Endodermal cell (in vitro differentiated cells): ENCODE measurements at regions not wholly inside any gene's neighbourhood (a gene's known extent, or its start where the extent isn't known, plus 50 kb on each side); places are given as distances from the start of the nearest gene placed in this dataset.

ENCODE experiments used
- DNase-seq: peaks from one replicate; pipeline ENCODE4 v3.0.0-alpha.2; 2017
- H3K27ac ChIP-seq: 2 replicates; pipeline ENCODE4 v1.5.1; 2013; ENCODE audit warnings: mild to moderate bottlenecking, low read depth, low read length, moderate library complexity
- H3K27me3 ChIP-seq: 2 replicates; pipeline ENCODE4 v1.6.1; 2013; ENCODE audit warnings: mild to moderate bottlenecking, low read length, moderate library complexity; ENCODE audit not compliant: insufficient read depth, control insufficient read depth, poor library complexity, severe bottlenecking
- H3K36me3 ChIP-seq: 2 replicates; pipeline ENCODE4 v1.7.0; 2013; ENCODE audit warnings: mild to moderate bottlenecking, low read length, moderate library complexity; ENCODE audit not compliant: control insufficient read depth, insufficient read depth
- H3K4me1 ChIP-seq: one replicate; pipeline ENCODE4 v1.7.0; 2013; ENCODE audit warnings: low read length; ENCODE audit not compliant: control insufficient read depth, insufficient read depth
- H3K4me3 ChIP-seq: 2 replicates; pipeline ENCODE4 v1.5.1; 2013; ENCODE audit warnings: mild to moderate bottlenecking, low read length, moderate library complexity
- H3K9ac ChIP-seq: 2 replicates; pipeline ENCODE4 v1.6.1; 2013; ENCODE audit warnings: mild to moderate bottlenecking, low read length, moderate library complexity; ENCODE audit not compliant: poor library complexity, severe bottlenecking; ENCODE audit errors: extremely low read depth
- H3K9me3 ChIP-seq: 2 replicates; pipeline ENCODE4 v1.6.1; 2013; ENCODE audit warnings: mild to moderate bottlenecking, low read length, moderate library complexity; ENCODE audit not compliant: control insufficient read depth
- H3K27ac Mint-ChIP-seq: 2 replicates; pipeline ENCODE4 v1.8.0; 2020; ENCODE audit warnings: mixed read lengths
- H3K27me3 Mint-ChIP-seq: 2 replicates; pipeline ENCODE4 v1.8.0; 2021; ENCODE audit warnings: mild to moderate bottlenecking, mixed read lengths; ENCODE audit not compliant: insufficient read depth
- H3K36me3 Mint-ChIP-seq: 2 replicates; pipeline ENCODE4 v1.8.0; 2020; ENCODE audit warnings: low read depth, mixed read lengths
- H3K4me1 Mint-ChIP-seq: 2 replicates; pipeline ENCODE4 v1.8.0; 2020; ENCODE audit warnings: mixed read lengths
- H3K4me3 Mint-ChIP-seq: 2 replicates; pipeline ENCODE4 v1.8.0; 2020; ENCODE audit warnings: mild to moderate bottlenecking, moderate library complexity, mixed read lengths
- H3K9me3 Mint-ChIP-seq: 2 replicates; pipeline ENCODE4 v1.8.0; 2020; ENCODE audit warnings: mild to moderate bottlenecking, mixed read lengths
- whole genome bisulfite sequencing, 2 experiments: methylation state at CpG; one replicate each; pipeline versions ENCODE4 v1.1.5 to v1.1.7; 2013; ENCODE audit warnings: missing lambda C conversion rate in 2 of 2, mixed read lengths in 1 of 2; ENCODE audit not compliant: insufficient coverage in 1 of 2, insufficient read length in 1 of 2; 5-methylcytosine and 5-hydroxymethylcytosine counted together
- TF ChIP-seq, protein P1 (sequence below): fragments of 200-600 bp; sonication (generic); conservative IDR thresholded peaks from 2 replicates; pipeline ENCODE4 v1.5.0; 2021; ENCODE audit warnings: antibody characterized with exemption, mild to moderate bottlenecking

GRCh38 chr4:33160126-33160525 lies 2440.0 kb downstream of the PCDH7 start:
- Histone ChIP-seq H3K4me1 (no peaks in the 10 kb centered on the region), H3K27ac (no peak overlapping the region), H3K9ac (no peak overlapping the region), H3K27me3 (no peaks in the 10 kb centered on the region), H3K4me3 (no peak overlapping the region), H3K36me3 (no peaks in the 10 kb centered on the region), H3K9me3 (no peaks in the 10 kb centered on the region)
- 63% methylated on average over 2 of the region's 2 CpGs; no CpG with 5 or more reads in 1 of the 2 experiments for WGBS, 2 experiments
- peaks cover 7% of the 10 kb centered on the region for H3K9me3 Mint-ChIP-seq
- peak; percentile 42 for DNase-seq
- no peak overlapping the region for H3K4me3 Mint-ChIP-seq
- TF ChIP-seq, protein P1, sequence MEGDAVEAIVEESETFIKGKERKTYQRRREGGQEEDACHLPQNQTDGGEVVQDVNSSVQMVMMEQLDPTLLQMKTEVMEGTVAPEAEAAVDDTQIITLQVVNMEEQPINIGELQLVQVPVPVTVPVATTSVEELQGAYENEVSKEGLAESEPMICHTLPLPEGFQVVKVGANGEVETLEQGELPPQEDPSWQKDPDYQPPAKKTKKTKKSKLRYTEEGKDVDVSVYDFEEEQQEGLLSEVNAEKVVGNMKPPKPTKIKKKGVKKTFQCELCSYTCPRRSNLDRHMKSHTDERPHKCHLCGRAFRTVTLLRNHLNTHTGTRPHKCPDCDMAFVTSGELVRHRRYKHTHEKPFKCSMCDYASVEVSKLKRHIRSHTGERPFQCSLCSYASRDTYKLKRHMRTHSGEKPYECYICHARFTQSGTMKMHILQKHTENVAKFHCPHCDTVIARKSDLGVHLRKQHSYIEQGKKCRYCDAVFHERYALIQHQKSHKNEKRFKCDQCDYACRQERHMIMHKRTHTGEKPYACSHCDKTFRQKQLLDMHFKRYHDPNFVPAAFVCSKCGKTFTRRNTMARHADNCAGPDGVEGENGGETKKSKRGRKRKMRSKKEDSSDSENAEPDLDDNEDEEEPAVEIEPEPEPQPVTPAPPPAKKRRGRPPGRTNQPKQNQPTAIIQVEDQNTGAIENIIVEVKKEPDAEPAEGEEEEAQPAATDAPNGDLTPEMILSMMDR, result peak; percentile 76
- H3K36me3 Mint-ChIP-seq, result no peaks in the 10 kb centered on the region
- no peak overlapping the region for H3K27ac Mint-ChIP-seq
- H3K27me3 Mint-ChIP-seq, result no peaks in the 10 kb centered on the region
- H3K4me1 Mint-ChIP-seq, result peaks cover 5% of the 10 kb centered on the region

GRCh38 chr4:33161202-33161601 lies 2441.0 kb downstream of the PCDH7 start:
- peaks cover 5% of the 10 kb centered on the region for H3K4me1 Mint-ChIP-seq
- H3K27ac Mint-ChIP-seq, result no peak overlapping the region
- no peaks in the 10 kb centered on the region for H3K36me3 ChIP-seq
- no peaks in the 10 kb centered on the region for H3K27me3 Mint-ChIP-seq
- H3K36me3 Mint-ChIP-seq, result no peaks in the 10 kb centered on the region
- TF ChIP-seq, protein P1, result no peak
- WGBS, 2 experiments, result 95 to 100% methylated on average over 2 to 4 of the region's 4 CpGs
- H3K4me1 ChIP-seq, result no peaks in the 10 kb centered on the region
- H3K27me3 ChIP-seq, result no peaks in the 10 kb centered on the region
- H3K9me3 ChIP-seq, result no peaks in the 10 kb centered on the region
- H3K9ac ChIP-seq, result no peak overlapping the region
- H3K4me3 Mint-ChIP-seq, result no peak overlapping the region
- no peak overlapping the region for H3K27ac ChIP-seq
- peaks cover 6% of the 10 kb centered on the region for H3K9me3 Mint-ChIP-seq
- DNase-seq, result no peak
- H3K4me3 ChIP-seq, result no peak overlapping the region

GRCh38 chr4:33162122-33162521 lies 2442.0 kb downstream of the PCDH7 start:
- DNase-seq, result no peak
- Mint-ChIP-seq H3K36me3 (no peaks in the 10 kb centered on the region), H3K27ac (no peak overlapping the region), H3K27me3 (no peaks in the 10 kb centered on the region), H3K9me3 (no peaks in the 10 kb centered on the region), H3K4me1 (peaks cover 5% of the 10 kb centered on the region), H3K4me3 (no peak overlapping the region)
- no peak overlapping the region for H3K4me3 ChIP-seq
- no peaks in the 10 kb centered on the region for H3K27me3 ChIP-seq
- no peaks in the 10 kb centered on the region for H3K36me3 ChIP-seq
- H3K9me3 ChIP-seq, result no peaks in the 10 kb centered on the region
- no peak overlapping the region for H3K27ac ChIP-seq
- H3K9ac ChIP-seq, result no peak overlapping the region
- TF ChIP-seq, protein P1, result no peak
- H3K4me1 ChIP-seq, result no peaks in the 10 kb centered on the region
